HG02642 (cell line): ENCODE measurements at regions not wholly inside any gene's neighbourhood (a gene's known extent, or its start where the extent isn't known, plus 50 kb on each side); places are given as distances from the start of the nearest gene placed in this dataset.
"Not testable (repeated sequence)": the region's sequence is repeated elsewhere in the genome, so short reads cannot be mapped to it uniquely, and the experiment has no call there.

ENCODE experiments used
- ATAC-seq: cut with Tn5 transposase; IDR thresholded peaks from one replicate; pipeline ENCODE4 v1.9.1; 2021; ENCODE audit warnings: mild to moderate bottlenecking; ENCODE audit not compliant: unreplicated experiment, poor library complexity

- ATAC-seq = no peak
These were observed 55.2 kb upstream of the SLIT2 start for GRCh38 chr4:20196476-20196875.

- no peak for ATAC-seq
These were observed 56.4 kb upstream of the SLIT2 start for GRCh38 chr4:20195071-20195885.

- ATAC-seq = no peak
These were observed 57.3 kb upstream of the SLIT2 start for GRCh38 chr4:20194123-20195013.

- no peak for ATAC-seq
These were observed 58.4 kb upstream of the SLIT2 start for GRCh38 chr4:20193141-20193936.

GRCh38 chr4:20192736-20193135 lies 59.0 kb upstream of the SLIT2 start:
- no peak for ATAC-seq

- no peak for ATAC-seq
These were observed 66.6 kb upstream of the SLIT2 start for GRCh38 chr4:20185103-20185502.

GRCh38 chr4:20183131-20183530 lies 68.6 kb upstream of the SLIT2 start:
- not testable (repeated sequence) for ATAC-seq

- no peak for ATAC-seq
These were observed 69.8 kb upstream of the SLIT2 start for GRCh38 chr4:20181926-20182325.

- ATAC-seq = no peak
These were observed 71.2 kb upstream of the SLIT2 start for GRCh38 chr4:20180509-20180908.

- ATAC-seq = no peak
These were observed 72.7 kb upstream of the SLIT2 start for GRCh38 chr4:20178902-20179576.

GRCh38 chr4:20176881-20177280 lies 74.8 kb upstream of the SLIT2 start:
- ATAC-seq = no peak

GRCh38 chr4:20172070-20172760 lies 79.5 kb upstream of the SLIT2 start:
- no peak for ATAC-seq

GRCh38 chr4:20166544-20166943 lies 85.2 kb upstream of the SLIT2 start:
- no peak for ATAC-seq

- no peak for ATAC-seq
These were observed 92.2 kb upstream of the SLIT2 start for GRCh38 chr4:20159516-20159915.

- no peak for ATAC-seq
These were observed 93.5 kb upstream of the SLIT2 start for GRCh38 chr4:20158195-20158594.

- ATAC-seq = no peak
These were observed 100.3 kb upstream of the SLIT2 start for GRCh38 chr4:20151436-20151835.

- ATAC-seq = not testable (repeated sequence)
These were observed 102.6 kb upstream of the SLIT2 start for GRCh38 chr4:20149143-20149542.

- ATAC-seq = no peak
These were observed 114.5 kb upstream of the SLIT2 start for GRCh38 chr4:20137176-20137575.

- no peak for ATAC-seq
These were observed 124.1 kb upstream of the SLIT2 start for GRCh38 chr4:20127626-20128025.
